HG02840 (cell line): ENCODE measurements at regions not wholly inside any gene's neighbourhood (a gene's known extent, or its start where the extent isn't known, plus 50 kb on each side); places are given as distances from the start of the nearest gene placed in this dataset.
"Not testable (repeated sequence)": the region's sequence is repeated elsewhere in the genome, so short reads cannot be mapped to it uniquely, and the experiment has no call there.

Experiments
- ATAC-seq: cut with Tn5 transposase; IDR thresholded peaks from one replicate; pipeline ENCODE4 v1.9.1; 2021; ENCODE audit warnings: mild to moderate bottlenecking, moderate library complexity, moderate number of reproducible peaks; ENCODE audit not compliant: unreplicated experiment, low FRiP score

GRCh38 chr4:66872661-66873060, 672.6 kb downstream of the CENPC start:
- ATAC-seq: no peak

GRCh38 chr4:66863481-66863880, 681.8 kb downstream of the CENPC start:
- no peak for ATAC-seq

DNA sequence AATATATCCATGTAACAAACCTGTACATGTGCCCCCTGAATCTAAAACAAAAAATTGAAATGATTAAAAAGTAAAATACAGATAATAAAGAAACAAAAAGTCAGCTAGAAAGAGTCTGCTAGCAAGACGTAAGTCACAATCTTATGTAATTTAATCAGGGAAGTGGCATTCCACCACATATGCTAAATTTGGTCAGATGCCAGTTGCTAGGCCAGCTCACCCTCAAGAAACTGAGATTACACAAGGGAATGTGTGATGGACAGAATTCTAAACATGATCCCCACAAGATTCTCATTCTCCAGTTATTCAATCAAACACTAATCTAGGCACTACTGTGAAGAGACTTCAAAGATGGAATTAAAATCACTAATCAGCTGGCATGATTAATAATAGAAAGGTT, 689.3 kb downstream of the CENPC start:
- ATAC-seq: no peak

- no peak for ATAC-seq
Measured at GRCh38 chr4:66853845-66854244, 691.5 kb downstream of the CENPC start.

GRCh38 chr4:66852843-66853242, 692.5 kb downstream of the CENPC start:
- ATAC-seq: no peak

DNA sequence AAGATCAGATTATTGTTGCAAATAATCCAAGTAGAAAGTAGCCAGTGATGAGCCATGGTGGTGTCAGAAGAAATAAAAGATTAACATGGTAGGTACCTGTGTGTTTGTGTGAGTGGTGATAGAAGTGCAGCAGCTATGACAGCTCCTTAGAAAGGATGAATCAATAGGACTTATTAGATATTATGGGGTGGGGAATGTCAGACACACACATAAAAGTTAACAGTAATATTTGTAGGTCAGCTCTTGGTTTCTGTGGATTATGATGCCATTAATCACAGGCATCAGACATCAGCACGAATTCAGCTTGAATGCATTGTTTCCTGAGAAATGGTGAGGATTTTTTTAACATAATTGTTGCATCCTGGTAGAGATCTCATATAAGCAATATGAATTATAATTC, 695.7 kb downstream of the CENPC start:
- ATAC-seq: no peak

- no peak for ATAC-seq
Measured at GRCh38 chr4:66842724-66843088, 702.6 kb downstream of the CENPC start.

- no peak for ATAC-seq
Measured at GRCh38 chr4:66842026-66842723, 703.1 kb downstream of the CENPC start.

DNA sequence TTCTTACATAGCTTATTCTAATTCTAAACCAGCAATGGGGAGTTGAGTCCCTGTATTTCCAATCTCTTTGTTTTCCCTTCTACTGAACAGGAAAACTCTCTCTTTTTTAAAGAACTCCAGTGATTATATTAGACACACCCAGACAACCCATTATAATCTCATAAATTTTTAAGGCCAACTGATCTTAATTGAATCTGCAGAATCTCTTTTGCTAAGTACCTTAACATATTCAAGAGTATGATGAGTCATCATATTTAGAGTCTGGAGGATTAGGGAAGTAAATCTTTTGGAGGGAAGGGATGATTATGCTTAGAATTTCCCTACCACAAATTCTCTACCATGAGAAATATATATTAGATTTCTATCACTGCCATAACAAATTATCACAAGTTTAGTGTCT, 705.1 kb downstream of the CENPC start:
- ATAC-seq: no peak

DNA sequence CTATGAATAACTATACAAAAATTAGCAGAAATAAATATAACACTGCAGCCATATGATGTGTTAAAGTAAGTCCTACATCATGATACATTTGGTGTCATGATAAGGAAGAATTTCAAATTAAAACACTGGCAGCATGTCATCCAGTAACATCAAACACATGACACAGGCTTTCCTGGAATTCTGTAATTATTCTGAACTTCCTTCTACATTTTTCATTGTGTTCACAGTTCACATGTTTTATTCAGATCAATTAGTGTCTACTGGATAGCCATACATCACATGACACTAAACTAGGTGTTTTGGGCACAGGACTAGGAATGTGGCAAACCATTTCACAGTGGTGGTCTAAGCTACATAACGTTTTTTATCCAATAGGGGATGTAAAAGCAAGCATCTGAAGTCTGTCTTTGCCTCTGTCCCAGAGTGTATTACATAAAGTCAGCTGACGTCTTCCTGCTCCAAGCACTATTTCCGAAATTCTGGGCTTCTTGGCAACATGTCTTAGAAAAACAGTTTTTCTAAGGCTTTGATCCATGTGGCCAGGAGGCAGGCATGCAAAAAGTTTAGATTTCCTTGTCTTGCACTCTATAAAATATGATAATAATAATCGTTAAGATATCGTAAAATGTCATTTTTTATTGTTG, 707.9 kb downstream of the CENPC start:
- ATAC-seq: no peak

GRCh38 chr4:66829310-66829709, 716.0 kb downstream of the CENPC start:
- no peak for ATAC-seq

- ATAC-seq: no peak
Measured at GRCh38 chr4:66820681-66821080, 724.6 kb downstream of the CENPC start.

DNA sequence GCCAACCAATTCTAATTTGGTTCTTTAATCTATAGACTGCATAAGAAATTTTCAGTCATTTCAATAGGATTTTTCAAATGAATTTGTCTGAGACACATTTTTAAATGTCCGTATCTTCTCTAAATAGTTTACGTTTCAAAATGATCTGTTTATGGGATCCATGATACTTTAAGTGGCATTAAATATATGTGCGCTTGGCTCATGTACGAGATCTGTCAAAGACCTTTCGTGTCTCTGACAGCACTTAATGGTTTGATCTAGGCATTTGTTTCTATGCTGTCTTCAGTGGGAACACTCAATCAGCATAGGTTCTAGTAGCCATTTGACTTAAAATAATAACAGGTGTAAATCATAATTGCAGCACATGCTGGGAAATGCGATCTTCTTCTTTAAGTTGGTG, 731.0 kb downstream of the CENPC start:
- no peak for ATAC-seq

DNA sequence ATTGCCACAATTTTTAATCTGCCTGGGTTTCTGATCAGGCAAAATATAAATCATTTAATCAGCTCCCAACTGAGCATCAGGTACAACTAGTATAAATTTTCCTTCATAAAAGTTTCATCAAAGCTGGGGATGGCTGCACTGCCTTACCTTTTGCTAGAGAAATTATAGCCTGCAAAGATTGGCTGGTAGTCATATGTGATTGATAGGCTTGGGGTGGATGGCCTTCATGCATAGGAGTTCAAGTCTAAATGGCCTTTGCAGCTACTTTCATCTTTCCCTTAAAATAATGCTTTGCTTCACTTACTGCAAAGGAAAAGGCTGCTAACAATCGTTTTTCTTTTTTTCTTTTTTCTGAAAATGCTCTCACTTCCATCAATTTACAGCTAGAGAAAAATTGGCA, 739.7 kb downstream of the CENPC start:
- no peak for ATAC-seq

- ATAC-seq: no peak
Measured at GRCh38 chr4:66804979-66805378, 740.3 kb downstream of the CENPC start.

DNA sequence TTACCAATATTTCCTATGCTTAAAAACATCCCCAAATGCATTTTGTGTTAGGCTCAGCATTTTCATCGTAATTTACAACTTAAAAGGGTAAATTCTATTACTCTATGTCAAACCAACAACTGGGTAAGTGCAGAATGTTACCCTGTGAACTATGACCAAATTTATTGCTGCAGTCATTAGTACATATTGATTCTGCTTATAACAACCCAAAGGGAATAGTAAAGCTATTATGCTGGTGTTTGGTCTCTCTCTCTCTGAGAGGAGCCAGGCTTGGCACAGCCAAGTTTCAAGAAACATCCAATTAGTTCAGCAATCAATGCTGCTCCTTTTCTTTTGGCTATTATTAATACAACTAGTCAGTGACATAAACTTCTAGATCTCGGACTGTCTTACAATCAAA, 747.7 kb downstream of the CENPC start:
- ATAC-seq: no peak

DNA sequence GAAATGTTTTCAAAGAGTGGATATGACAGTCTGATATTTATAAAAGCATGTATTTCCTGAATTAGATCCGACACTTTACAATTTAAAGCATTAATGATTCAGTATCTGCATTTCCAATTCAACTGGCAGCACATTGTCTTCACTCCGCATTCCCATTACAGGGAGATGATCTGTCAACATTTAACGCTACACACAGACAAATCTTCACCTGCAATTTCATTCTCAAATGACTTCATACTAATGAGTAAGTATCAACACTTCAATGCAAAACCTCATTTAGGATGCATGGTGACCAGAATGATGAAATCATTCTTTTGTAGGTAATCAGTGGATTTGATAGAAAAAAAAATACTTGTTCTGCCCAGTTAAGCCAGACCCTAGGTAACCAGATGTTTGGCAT, 749.6 kb downstream of the CENPC start:
- no peak for ATAC-seq

DNA sequence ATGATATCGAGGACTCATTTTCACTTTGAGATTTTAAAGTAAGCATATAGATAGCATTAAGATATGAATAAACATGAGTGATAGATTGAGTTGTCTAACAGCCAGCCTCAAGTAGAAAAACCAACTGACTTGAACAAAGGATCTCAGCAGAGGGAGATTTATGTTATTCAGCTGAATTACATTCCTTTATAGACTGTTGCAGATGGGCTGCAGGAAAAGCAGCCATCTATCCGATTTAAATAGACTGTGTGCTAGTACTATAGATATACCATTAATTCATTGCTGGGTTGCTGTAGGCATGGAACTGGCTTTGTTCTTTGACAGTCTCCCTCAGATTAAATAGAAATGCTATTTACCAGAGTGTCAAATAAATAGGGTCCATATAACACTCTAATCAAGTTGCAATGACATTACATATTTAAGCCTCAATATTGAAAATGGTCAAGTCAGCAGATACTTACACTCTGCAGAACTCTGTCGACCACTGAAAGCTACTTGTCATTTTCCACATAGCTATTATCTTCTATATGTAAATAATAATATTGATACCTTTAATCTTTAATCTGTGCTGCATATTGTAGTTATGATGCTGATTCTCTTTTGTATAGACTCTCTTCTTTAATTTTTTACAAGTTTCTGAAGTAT, 750.8 kb downstream of the CENPC start:
- ATAC-seq: no peak

- no peak for ATAC-seq
Measured at GRCh38 chr4:66791686-66792085, 753.6 kb downstream of the CENPC start.

DNA sequence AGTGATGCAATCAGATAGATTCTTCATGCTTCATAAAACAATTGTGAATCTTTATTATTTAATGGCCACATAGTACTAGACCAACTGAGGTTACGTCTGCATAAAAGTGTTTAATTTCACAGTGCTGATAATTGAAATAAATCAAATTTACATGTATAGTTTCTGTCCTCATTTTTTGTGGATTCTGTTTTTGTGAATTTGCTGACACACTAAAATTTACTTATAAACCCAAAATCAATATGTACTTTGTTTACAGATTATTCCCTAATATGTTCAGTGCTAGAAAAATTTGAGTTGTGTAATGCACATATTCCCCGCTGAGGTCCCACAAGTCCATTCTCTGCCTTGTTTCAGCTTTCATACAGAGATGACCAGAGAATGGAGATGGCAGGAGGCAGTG, 759.8 kb downstream of the CENPC start:
- no peak for ATAC-seq

DNA sequence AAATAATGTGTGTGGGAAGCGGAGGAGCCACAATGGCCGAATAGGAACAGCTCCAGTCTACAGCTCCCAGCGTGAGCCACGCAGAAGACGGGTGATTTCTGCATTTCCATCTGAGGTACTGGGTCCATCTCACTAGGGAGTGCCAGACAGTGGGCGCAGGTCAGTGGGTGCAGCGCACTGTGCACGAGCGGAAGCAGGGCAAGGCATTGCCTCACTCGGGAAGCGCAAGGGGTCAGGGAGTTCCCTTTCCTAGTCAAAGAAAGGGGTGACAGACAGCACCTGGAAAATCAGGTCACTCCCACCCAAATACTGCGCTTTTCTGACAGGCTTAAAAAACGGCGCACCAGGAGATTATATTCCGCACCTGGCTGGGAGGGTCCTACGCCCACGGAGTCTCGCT, 762.6 kb downstream of the CENPC start:
- ATAC-seq: not testable (repeated sequence)

DNA sequence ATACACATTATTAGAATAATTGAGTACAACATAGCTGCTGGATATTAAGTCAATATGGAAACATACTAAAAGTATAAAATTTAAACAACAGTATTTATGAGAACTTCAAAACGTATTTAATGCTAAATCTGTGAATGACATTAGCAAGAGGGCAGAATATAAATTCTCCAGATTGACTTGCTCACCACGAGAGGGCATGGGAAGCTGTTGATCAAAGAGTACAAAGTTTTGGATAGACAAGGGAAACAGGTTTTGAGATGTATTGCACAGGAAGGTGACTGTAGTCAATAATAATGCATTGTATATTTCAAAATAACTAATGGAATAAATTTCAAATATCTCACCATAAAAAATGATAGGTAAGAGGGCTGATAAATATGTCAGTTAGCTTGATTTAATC, 768.2 kb downstream of the CENPC start:
- no peak for ATAC-seq
